Adrenal gland (tissue), 5 donors: ENCODE measurements at regions not wholly inside any gene's neighbourhood (a gene's known extent, or its start where the extent isn't known, plus 50 kb on each side); places are given as distances from the start of the nearest gene placed in this dataset.

Source experiments
- POLR2A ChIP-seq, 2 donors: fragments of 450-650 bp; IDR thresholded peaks; one replicate each; pipeline ENCODE4 v1.6.1; 2017; ENCODE audit warnings: antibody characterized with exemption in 2 of 2, mild to moderate bottlenecking in 2 of 2, moderate library complexity in 1 of 2
- TF ChIP-seq, protein P1 (sequence below), 6 experiments: fragments of 450-650 bp in 4 of 6; fragments of 200-600 bp in 2 of 6; sonication (generic) in 1 of 6; IDR thresholded peaks; 1 replicate in 5 of 6; 2 replicates in 1 of 6; pipeline versions ENCODE4 v1.5.1 to v1.8.0; 2016 to 2021; ENCODE audit warnings: antibody characterized with exemption in 6 of 6, mild to moderate bottlenecking in 2 of 6, moderate library complexity in 1 of 6
- donor health status: DM: no; HTN: no; CAD: no.

- TF ChIP-seq, protein P1, sequence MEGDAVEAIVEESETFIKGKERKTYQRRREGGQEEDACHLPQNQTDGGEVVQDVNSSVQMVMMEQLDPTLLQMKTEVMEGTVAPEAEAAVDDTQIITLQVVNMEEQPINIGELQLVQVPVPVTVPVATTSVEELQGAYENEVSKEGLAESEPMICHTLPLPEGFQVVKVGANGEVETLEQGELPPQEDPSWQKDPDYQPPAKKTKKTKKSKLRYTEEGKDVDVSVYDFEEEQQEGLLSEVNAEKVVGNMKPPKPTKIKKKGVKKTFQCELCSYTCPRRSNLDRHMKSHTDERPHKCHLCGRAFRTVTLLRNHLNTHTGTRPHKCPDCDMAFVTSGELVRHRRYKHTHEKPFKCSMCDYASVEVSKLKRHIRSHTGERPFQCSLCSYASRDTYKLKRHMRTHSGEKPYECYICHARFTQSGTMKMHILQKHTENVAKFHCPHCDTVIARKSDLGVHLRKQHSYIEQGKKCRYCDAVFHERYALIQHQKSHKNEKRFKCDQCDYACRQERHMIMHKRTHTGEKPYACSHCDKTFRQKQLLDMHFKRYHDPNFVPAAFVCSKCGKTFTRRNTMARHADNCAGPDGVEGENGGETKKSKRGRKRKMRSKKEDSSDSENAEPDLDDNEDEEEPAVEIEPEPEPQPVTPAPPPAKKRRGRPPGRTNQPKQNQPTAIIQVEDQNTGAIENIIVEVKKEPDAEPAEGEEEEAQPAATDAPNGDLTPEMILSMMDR (IDR thresholded peaks at IDR 0.05), result no peak
- TF ChIP-seq POLR2A (IDR thresholded peaks at IDR 0.05), result no peak
These were observed 222.6 kb downstream of the C6orf118 start for GRCh38 chr6:165086814-165087213.
